Activated CD8-positive, alpha-beta memory T cell treated with anti-CD3 and anti-CD28 coated beads, Interleukin-2, amount 10 ng/mL, durations not matched to agents 7 days and 5 days (primary cell): ENCODE measurements at regions not wholly inside any gene's neighbourhood (a gene's known extent, or its start where the extent isn't known, plus 50 kb on each side); places are given as distances from the start of the nearest gene placed in this dataset.

Experiments used
- ATAC-seq: fragments of 150-1000 bp; cut with Tn5 transposase; one replicate; pipeline ENCODE4 v1.10.0; 2021; ENCODE audit warnings: moderate library complexity
- CTCF ChIA-PET: fragments of 350-600 bp; sonication (Branson Sonifier 250); formaldehyde crosslinking; loops from one replicate; lab custom pipeline; 2021; ENCODE audit warnings: antibody characterized with exemption; lab: Charles Lee
- DNase-seq: peaks from one replicate; pipeline ENCODE4 v3.0.0-alpha.2; 2020
- H3K27ac Mint-ChIP-seq: one replicate; pipeline ENCODE4 v1.8.0; 2021; ENCODE audit warnings: mild to moderate bottlenecking, mixed read lengths
- H3K27me3 Mint-ChIP-seq: one replicate; pipeline ENCODE4 v1.8.0; 2021; ENCODE audit warnings: mixed read lengths
- H3K36me3 Mint-ChIP-seq: one replicate; pipeline ENCODE4 v1.8.0; 2021; ENCODE audit warnings: mild to moderate bottlenecking, mixed read lengths
- H3K4me1 Mint-ChIP-seq: one replicate; pipeline ENCODE4 v1.8.0; 2021; ENCODE audit warnings: mixed read lengths
- H3K4me3 Mint-ChIP-seq: one replicate; pipeline ENCODE4 v1.8.0; 2021; ENCODE audit warnings: mild to moderate bottlenecking, moderate library complexity, mixed read lengths
- H3K9me3 Mint-ChIP-seq: one replicate; pipeline ENCODE4 v1.8.0; 2022; ENCODE audit warnings: low read depth, mixed read lengths

DNA sequence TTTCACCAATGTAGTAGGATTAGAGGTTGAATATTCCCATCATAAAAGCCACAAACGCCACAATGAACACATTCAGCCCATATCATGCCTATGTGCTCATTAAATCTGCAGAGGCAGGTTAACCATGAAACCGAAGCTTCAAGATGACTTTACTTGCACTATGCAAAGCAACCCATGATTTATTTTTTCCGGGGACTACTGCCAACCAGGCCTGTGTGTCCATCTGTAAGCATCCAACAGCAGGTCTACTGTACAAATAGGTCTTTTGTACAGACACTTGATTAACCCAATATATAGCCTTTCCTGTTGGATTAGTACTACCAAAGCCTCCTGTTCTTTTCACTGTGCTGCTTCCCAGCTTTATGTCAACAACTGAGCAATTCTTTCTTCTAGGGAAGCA lies 104.9 kb upstream of the CDH10 start:
- Mint-ChIP-seq H3K9me3 (peaks cover 12% of the 10 kb centered on the region), H3K4me1 (no peaks in the 10 kb centered on the region), H3K27ac (no peak overlapping the region), H3K36me3 (no peaks in the 10 kb centered on the region), H3K27me3 (no peaks in the 10 kb centered on the region), H3K4me3 (no peak overlapping the region)
- DNase-seq (no peak), ATAC-seq (no peak)
- CTCF ChIA-PET = no interaction called here

DNA sequence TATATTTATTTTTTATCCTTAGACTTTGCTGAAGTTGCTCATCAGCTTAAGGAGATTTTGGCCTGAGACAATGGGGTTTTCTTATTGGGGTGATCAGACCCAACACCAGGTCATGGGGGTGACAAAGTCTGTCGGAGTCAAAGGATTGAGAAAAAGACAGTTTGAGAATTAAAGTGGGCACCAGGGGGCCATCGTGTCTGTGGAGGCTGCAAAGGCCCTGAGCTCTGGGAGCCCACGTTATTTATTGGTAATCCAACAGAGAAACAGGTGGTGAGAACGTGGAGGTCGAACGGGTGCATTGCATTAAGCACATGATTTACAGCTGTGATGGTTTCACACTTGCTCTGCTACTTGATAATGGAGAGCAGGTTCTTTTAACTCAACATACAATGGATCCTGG lies 102.5 kb upstream of the CDH10 start:
- no peaks in the 10 kb centered on the region for H3K36me3 Mint-ChIP-seq
- DNase-seq (no peak), ATAC-seq (no peak)
- H3K4me1 Mint-ChIP-seq = no peaks in the 10 kb centered on the region
- CTCF ChIA-PET = no interaction called here
- peaks cover 15% of the 10 kb centered on the region for H3K9me3 Mint-ChIP-seq
- H3K27ac Mint-ChIP-seq = no peak overlapping the region
- no peak overlapping the region for H3K4me3 Mint-ChIP-seq
- H3K27me3 Mint-ChIP-seq = no peaks in the 10 kb centered on the region

DNA sequence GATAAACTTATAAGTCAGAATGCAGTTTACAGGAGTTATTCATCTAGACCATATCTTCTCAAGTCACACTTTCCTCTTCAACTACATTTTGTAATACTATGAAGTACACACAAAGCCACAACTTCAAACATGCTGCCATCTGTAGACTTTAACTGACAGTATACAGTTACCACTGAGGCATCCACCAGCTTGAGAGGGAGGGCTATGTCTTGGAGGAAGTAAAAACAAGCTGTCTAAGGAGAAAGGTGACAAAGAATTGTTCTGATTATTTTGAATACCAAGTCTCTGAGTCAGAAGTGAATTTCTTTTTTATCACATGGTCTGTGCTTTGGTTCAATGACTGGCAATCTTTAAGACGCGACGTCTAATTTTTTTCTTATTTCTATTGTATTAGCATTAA lies 97.6 kb upstream of the CDH10 start:
- ATAC-seq (no peak), DNase-seq (no peak)
- peaks cover 13% of the 10 kb centered on the region for H3K9me3 Mint-ChIP-seq
- no peak overlapping the region for H3K27ac Mint-ChIP-seq
- CTCF ChIA-PET = no interaction called here
- no peaks in the 10 kb centered on the region for H3K4me1 Mint-ChIP-seq
- H3K27me3 Mint-ChIP-seq = no peaks in the 10 kb centered on the region
- no peaks in the 10 kb centered on the region for H3K36me3 Mint-ChIP-seq
- no peak overlapping the region for H3K4me3 Mint-ChIP-seq

DNA sequence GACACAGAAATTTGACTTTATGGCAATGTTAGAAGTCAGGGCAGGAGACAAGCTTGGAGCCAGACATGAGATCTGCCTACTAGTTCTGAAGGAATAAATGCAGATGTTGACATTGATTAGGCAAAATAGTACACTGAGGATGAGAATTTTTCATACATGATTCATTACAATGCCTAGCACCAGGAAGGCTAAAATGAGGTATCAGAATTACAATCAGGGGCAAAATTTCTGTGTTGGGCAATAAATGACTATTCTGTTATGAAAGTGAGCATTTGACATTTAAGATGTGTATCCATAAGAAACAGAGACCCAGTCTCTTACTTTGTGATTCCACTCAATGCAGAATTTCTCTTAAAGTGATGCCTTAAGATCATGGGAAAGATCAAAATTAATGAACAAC lies 92.4 kb upstream of the CDH10 start:
- H3K27me3 Mint-ChIP-seq = no peaks in the 10 kb centered on the region
- no peak overlapping the region for H3K27ac Mint-ChIP-seq
- no peak for DNase-seq
- H3K4me1 Mint-ChIP-seq = no peaks in the 10 kb centered on the region
- no peaks in the 10 kb centered on the region for H3K36me3 Mint-ChIP-seq
- H3K9me3 Mint-ChIP-seq = peaks cover 8% of the 10 kb centered on the region
- H3K4me3 Mint-ChIP-seq = no peak overlapping the region
- CTCF ChIA-PET = no interaction called here
- no peak for ATAC-seq

DNA sequence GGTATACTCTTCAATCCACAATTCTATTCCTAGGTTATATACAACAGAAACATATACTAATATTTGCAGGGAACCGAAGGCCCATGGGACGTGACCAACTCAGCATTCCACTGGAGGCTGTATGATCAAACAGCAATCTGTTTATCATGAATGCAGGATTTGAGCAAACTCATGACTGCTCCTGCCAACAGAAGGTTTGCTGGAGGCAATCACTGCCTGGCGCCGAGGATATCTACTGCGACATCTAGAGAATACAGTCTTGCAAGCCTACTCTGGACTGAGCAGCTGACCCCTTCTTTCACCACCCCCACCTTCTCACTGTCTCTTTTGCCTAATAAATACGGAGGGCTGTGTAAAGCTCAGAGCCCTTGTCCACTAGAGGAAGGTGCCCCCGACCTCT lies 90.5 kb upstream of the CDH10 start:
- no peak for ATAC-seq
- no peak overlapping the region for H3K27ac Mint-ChIP-seq
- H3K9me3 Mint-ChIP-seq = peaks cover 12% of the 10 kb centered on the region
- no peaks in the 10 kb centered on the region for H3K27me3 Mint-ChIP-seq
- CTCF ChIA-PET = no interaction called here
- H3K4me1 Mint-ChIP-seq = no peaks in the 10 kb centered on the region
- H3K4me3 Mint-ChIP-seq = no peak overlapping the region
- no peaks in the 10 kb centered on the region for H3K36me3 Mint-ChIP-seq
- DNase-seq = no peak

DNA sequence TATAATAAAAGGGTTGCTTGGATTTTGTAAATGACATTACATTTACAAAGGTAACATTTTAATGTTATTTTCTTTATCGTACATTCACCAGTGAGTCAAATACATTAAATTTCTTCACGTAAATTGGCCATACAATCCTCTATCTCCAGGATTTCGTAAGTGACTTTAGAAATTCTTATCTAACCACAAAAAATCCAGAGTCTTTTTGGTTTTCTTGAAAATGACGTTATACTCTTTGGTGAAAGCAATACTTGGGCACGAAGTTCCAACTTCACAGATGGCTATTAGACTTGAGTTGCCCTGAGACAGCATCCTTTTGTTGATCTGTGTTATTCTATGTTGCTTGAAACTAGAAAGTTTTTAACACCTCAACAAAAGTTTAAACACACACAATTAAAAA lies 87.4 kb upstream of the CDH10 start:
- Mint-ChIP-seq H3K36me3 (peaks cover 1% of the 10 kb centered on the region), H3K4me1 (no peaks in the 10 kb centered on the region)

DNA sequence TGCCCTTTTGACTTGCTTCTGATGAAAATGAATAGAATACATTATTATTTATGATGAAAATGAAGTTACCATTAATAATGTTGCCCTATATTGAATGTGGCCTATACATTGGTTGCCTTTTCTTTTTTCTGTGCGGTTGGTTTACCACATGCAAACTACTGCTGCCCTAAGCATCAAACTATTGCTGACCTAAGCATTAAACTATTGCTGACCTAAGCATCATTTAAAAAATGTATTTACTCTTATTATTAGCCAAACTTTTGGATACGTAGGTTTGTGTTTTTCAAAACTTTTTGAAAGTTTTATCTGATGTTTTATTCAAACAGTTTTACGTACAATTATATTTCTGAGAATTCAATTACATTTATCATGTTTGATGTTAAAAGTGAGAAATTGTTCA lies 76.0 kb upstream of the CDH10 start:
- no peak overlapping the region for H3K27ac Mint-ChIP-seq
- ATAC-seq (no peak), DNase-seq (no peak)
- no peaks in the 10 kb centered on the region for H3K4me1 Mint-ChIP-seq
- H3K4me3 Mint-ChIP-seq = no peak overlapping the region
- no peaks in the 10 kb centered on the region for H3K36me3 Mint-ChIP-seq
- no peaks in the 10 kb centered on the region for H3K27me3 Mint-ChIP-seq
- peaks cover 13% of the 10 kb centered on the region for H3K9me3 Mint-ChIP-seq
- CTCF ChIA-PET = no interaction called here

More for the DNA sequence above, 87.4 kb upstream of the CDH10 start:
- Mint-ChIP-seq H3K27ac (no peak overlapping the region), H3K4me3 (no peak overlapping the region), H3K27me3 (no peaks in the 10 kb centered on the region), H3K9me3 (peaks cover 19% of the 10 kb centered on the region)
- CTCF ChIA-PET = no interaction called here
- ATAC-seq (no peak), DNase-seq (no peak)

DNA sequence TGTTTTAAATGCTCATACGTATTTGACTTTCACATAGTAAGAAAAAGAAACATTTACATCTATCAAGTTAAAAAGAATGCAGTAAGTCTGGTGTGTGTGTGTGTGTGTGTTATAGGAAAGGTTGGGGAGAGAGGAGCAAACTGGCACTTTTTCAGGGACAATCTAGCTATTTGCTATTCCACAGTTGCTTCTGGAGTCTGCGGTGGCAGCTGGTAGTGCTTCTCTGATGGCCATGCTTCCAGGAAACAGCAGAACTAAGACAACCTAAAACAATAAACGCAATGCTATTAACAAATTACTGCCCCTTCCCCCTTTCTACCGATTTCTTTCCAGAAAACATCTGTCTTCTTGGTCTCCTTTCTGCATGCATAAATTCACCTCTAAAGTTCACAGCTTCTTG lies 70.0 kb upstream of the CDH10 start:
- Mint-ChIP-seq H3K4me1 (no peaks in the 10 kb centered on the region), H3K4me3 (no peak overlapping the region), H3K27ac (no peak overlapping the region), H3K9me3 (peaks cover 9% of the 10 kb centered on the region), H3K27me3 (no peaks in the 10 kb centered on the region), H3K36me3 (no peaks in the 10 kb centered on the region)
- CTCF ChIA-PET = no interaction called here
- ATAC-seq = no peak
- DNase-seq = no peak

DNA sequence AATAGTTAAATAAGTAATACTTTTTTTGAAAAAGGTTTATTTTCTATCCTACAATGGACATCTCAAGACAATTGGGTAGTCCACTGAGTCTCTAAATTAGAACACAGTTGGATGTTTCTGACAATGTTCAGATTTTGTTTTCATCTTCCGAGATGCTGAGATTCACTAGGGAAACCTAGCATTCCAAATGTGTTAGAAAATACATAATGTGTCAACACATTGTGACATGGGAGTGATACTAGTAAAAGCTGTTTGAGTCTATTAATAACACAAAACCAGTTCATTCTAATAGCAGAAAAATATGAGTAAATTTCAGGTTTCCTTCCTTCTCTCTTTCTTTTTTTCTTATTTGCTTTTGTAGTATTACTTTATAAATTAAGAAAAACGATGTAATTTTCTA lies 68.2 kb upstream of the CDH10 start:
- no peak overlapping the region for H3K27ac Mint-ChIP-seq
- CTCF ChIA-PET = no interaction called here
- DNase-seq (no peak), ATAC-seq (no peak)
- peaks cover 7% of the 10 kb centered on the region for H3K9me3 Mint-ChIP-seq
- H3K27me3 Mint-ChIP-seq = no peaks in the 10 kb centered on the region
- H3K4me1 Mint-ChIP-seq = no peaks in the 10 kb centered on the region
- H3K4me3 Mint-ChIP-seq = no peak overlapping the region
- H3K36me3 Mint-ChIP-seq = no peaks in the 10 kb centered on the region

DNA sequence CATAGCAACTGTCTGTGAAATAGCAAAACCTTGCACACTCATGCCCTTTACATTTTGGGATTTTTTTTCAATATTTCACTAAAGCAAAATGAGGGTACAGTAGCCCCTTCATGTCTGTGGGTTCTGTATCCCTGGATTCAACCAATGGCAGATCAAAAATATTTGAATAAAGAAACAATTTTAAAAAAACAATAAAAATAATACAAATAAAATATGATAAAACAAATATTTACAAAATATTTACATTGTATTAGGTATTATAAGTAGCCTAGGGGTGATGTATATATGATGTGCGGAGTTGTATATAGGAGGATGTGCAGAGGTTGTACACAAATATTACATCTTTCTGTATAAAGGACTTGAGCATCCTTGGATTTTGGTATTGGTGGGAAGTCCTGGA lies 67.3 kb upstream of the CDH10 start:
- H3K9me3 Mint-ChIP-seq = peaks cover 7% of the 10 kb centered on the region
- no peaks in the 10 kb centered on the region for H3K4me1 Mint-ChIP-seq
- H3K4me3 Mint-ChIP-seq = no peak overlapping the region
- no peaks in the 10 kb centered on the region for H3K36me3 Mint-ChIP-seq
- DNase-seq = no peak
- no peak overlapping the region for H3K27ac Mint-ChIP-seq
- CTCF ChIA-PET = no interaction called here
- H3K27me3 Mint-ChIP-seq = no peaks in the 10 kb centered on the region
- ATAC-seq = no peak

DNA sequence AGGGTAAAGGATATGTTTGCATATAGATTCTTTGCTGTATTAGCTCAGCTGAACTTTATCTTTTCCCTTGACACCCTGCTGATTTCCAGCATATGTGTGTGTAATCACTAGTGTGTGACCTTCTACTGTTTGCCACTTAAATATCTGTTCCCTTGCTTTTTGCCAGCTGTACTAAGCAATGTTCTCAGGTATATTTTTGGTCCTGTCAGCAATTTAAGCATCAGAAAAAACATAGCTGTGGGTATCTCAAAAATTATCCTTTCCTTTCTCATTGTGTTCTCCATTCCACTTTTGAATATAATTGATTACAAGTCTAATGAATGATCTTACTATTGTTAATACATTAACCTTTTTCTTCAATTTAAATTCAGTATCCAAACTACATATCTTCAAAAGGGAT lies 59.2 kb upstream of the CDH10 start:
- Mint-ChIP-seq H3K36me3 (no peaks in the 10 kb centered on the region), H3K27ac (no peak overlapping the region), H3K4me1 (no peaks in the 10 kb centered on the region), H3K27me3 (no peaks in the 10 kb centered on the region), H3K9me3 (peaks cover 19% of the 10 kb centered on the region), H3K4me3 (no peak overlapping the region)
- DNase-seq (no peak), ATAC-seq (no peak)
- CTCF ChIA-PET = no interaction called here
